Ovary (tissue), 7 donors: ENCODE measurements at regions not wholly inside any gene's neighbourhood (a gene's known extent, or its start where the extent isn't known, plus 50 kb on each side); places are given as distances from the start of the nearest gene placed in this dataset.

Experiments
- DNase-seq, 5 donors: peaks; one replicate each; pipeline ENCODE4 v3.0.0-alpha.2; 2019 to 2020
- H3K27ac ChIP-seq, 2 donors: fragments of 200-600 bp; one replicate each; pipeline versions ENCODE4 v1.5.1 to v1.8.0; 2019 to 2022
- H3K27me3 ChIP-seq: fragments of 200-600 bp; one replicate; pipeline ENCODE4 v1.8.0; 2022
- H3K36me3 ChIP-seq: fragments of 200-600 bp; sonication (generic); one replicate; pipeline ENCODE4 v1.5.1; 2019
- H3K4me1 ChIP-seq: one replicate; pipeline ENCODE4 v1.8.1; 2013; ENCODE audit warnings: mild to moderate bottlenecking, moderate library complexity; ENCODE audit not compliant: insufficient read depth
- H3K4me3 ChIP-seq: fragments of 200-600 bp; sonication (generic); one replicate; pipeline ENCODE4 v1.5.1; 2017
- H3K9me3 ChIP-seq, 2 donors: fragments of 200-600 bp in 1 of 2; sonication (generic) in 1 of 2; one replicate each; pipeline versions ENCODE4 v1.5.1 to v1.8.1; 2013 to 2019; ENCODE audit warnings: mild to moderate bottlenecking in 1 of 2, moderate library complexity in 1 of 2
- CTCF ChIP-seq, 3 donors: fragments of 450-650 bp in 2 of 3; fragments of 200-600 bp in 1 of 3; IDR thresholded peaks; one replicate each; pipeline versions ENCODE4 v1.5.1 to v1.8.0; 2016 to 2022; ENCODE audit warnings: antibody characterized with exemption in 3 of 3, mild to moderate bottlenecking in 1 of 3
- EP300 ChIP-seq: sonication (generic); formaldehyde crosslinking; IDR thresholded peaks from one replicate; pipeline ENCODE4 v1.6.1; 2017; ENCODE audit warnings: antibody characterized with exemption
- POLR2A ChIP-seq: fragments of 450-650 bp; IDR thresholded peaks from one replicate; pipeline ENCODE4 v1.6.1; 2017; ENCODE audit warnings: antibody characterized with exemption, mild to moderate bottlenecking, moderate library complexity
- WGBS, 3 donors: extraction: QIAGEN DNeasy Blood & Tissue Kit in 1 of 3; methylation state at CpG; one replicate each; pipeline versions ENCODE4 v1.1.5 to v1.1.7; 2013 to 2017; 5-methylcytosine and 5-hydroxymethylcytosine counted together
- intact Hi-C, 4 donors: fragments of 100-400 bp; cut with DNase I; formaldehyde crosslinking; loops; one replicate each; pipeline versions ENCODE4 v1.11.0 to v1.15.1; 2022 to 2023
- donor health status: DM: no; HTN: no; CAD: no; lungs with moderate emphysema.
- donor health status: DM: no; HTN: no; CAD: no.
- donor health status: Bipolar disorder and iron deficiency.
- donor health status: DM: no; HTN: no; CAD: no.
- donor health status: DM: yes; HTN: yes; CAD: no.

- no peak for DNase-seq
- no peak overlapping the region for H3K4me3 ChIP-seq
- H3K27ac ChIP-seq, result no peak overlapping the region
- 18 to 46% (median 37%) methylated on average over 2 of the region's 2 CpGs for WGBS, 3 donors
- intact Hi-C loops, result no loop called here
- no peaks in the 10 kb centered on the region for H3K36me3 ChIP-seq
- H3K9me3 ChIP-seq, result no peaks in the 10 kb centered on the region
- no peak for TF ChIP-seq POLR2A
- TF ChIP-seq CTCF (IDR thresholded peaks at IDR 0.05), result no peak
- TF ChIP-seq EP300, result no peak
- H3K4me1 ChIP-seq, result peaks cover 7% of the 10 kb centered on the region
- no peaks in the 10 kb centered on the region for H3K27me3 ChIP-seq
Measured at GRCh38 chr11:32531528-32531927, 52.1 kb upstream of the EIF3M start.

GRCh38 chr11:32529994-32530588, 53.5 kb upstream of the EIF3M start:
- TF ChIP-seq POLR2A, result no peak
- no peak for TF ChIP-seq CTCF (IDR thresholded peaks at IDR 0.05)
- TF ChIP-seq EP300, result no peak
- no peaks in the 10 kb centered on the region for H3K36me3 ChIP-seq
- no peak overlapping the region for H3K4me3 ChIP-seq
- H3K4me1 ChIP-seq, result peaks cover 7% of the 10 kb centered on the region
- no peaks in the 10 kb centered on the region for H3K27me3 ChIP-seq
- WGBS, 3 donors, result 94 to 97% (median 96%) methylated on average over 8 of the region's 8 CpGs
- no peaks in the 10 kb centered on the region for H3K9me3 ChIP-seq
- intact Hi-C loops, result no loop called here
- no peak overlapping the region for H3K27ac ChIP-seq
- DNase-seq, result no peak

- DNase-seq, result peak; percentile 47 to 79 (median 71)
Measured at GRCh38 chr11:32527261-32528175, 56.1 kb upstream of the EIF3M start.

GRCh38 chr11:32526760-32527159, 56.9 kb upstream of the EIF3M start:
- 28 to 32% (median 30%) methylated on average over 4 of the region's 4 CpGs for WGBS, 3 donors
- Histone ChIP-seq H3K9me3 (no peaks in the 10 kb centered on the region), H3K27ac (no peak overlapping the region), H3K27me3 (no peaks in the 10 kb centered on the region), H3K36me3 (no peaks in the 10 kb centered on the region), H3K4me3 (no peak overlapping the region), H3K4me1 (peaks cover 7% of the 10 kb centered on the region)
- TF ChIP-seq CTCF (IDR thresholded peaks at IDR 0.05) (no peak), EP300 (no peak), POLR2A (no peak)
- DNase-seq, result no peak
- intact Hi-C loops, result no loop called here

More at GRCh38 chr11:32527261-32528175, 56.1 kb upstream of the EIF3M start:
- Histone ChIP-seq H3K4me3 (no peak overlapping the region), H3K27me3 (no peaks in the 10 kb centered on the region), H3K9me3 (no peaks in the 10 kb centered on the region), H3K4me1 (peaks cover 7% of the 10 kb centered on the region), H3K36me3 (no peaks in the 10 kb centered on the region), H3K27ac (peak overlapping the region in 1 of 2 donors; percentile 38)
- WGBS, 3 donors, result 12 to 24% (median 18%) methylated on average over 10 of the region's 10 CpGs
- TF ChIP-seq EP300 (no peak), CTCF (IDR thresholded peaks at IDR 0.05) (peak in 1 of 3 donors; percentile 17)
- intact Hi-C loops, result no loop called here
